Caco-2 (cell line): ENCODE measurements at regions not wholly inside any gene's neighbourhood (a gene's known extent, or its start where the extent isn't known, plus 50 kb on each side); places are given as distances from the start of the nearest gene placed in this dataset.
"Not testable (repeated sequence)": the region's sequence is repeated elsewhere in the genome, so short reads cannot be mapped to it uniquely, and the experiment has no call there.

Source experiments
- BruUV-seq: library from RNA; stranded (reverse); fragments of 400-500 nt; replicated peaks from 2 replicates; lab custom pipeline; 2021; lab: Mats Ljungman, UMichigan
- CTCF ChIA-PET: fragments of 300-600 bp; sonication (Branson Sonifier 250); formaldehyde crosslinking; loops from one replicate; lab custom pipeline; 2022; ENCODE audit warnings: antibody characterized with exemption; lab: Charles Lee
- POLR2A ChIA-PET: fragments of 300-600 bp; sonication (Branson Sonifier 250); formaldehyde crosslinking; loops from one replicate; lab custom pipeline; 2022; ENCODE audit warnings: antibody characterized with exemption; lab: Charles Lee
- DNase-seq, 2 experiments: peaks; one replicate each; pipeline versions ENCODE4 v3.0.0 to v3.0.0-alpha.2; 2020 to 2022
- H3K27me3 ChIP-seq: replicated peaks from 2 replicates; pipeline ENCODE4 v1.6.0; 2011; ENCODE audit warnings: low read length; ENCODE audit not compliant: control insufficient read depth, insufficient read depth
- H3K36me3 ChIP-seq: 2 replicates; pipeline ENCODE4 v1.5.1; 2011; ENCODE audit warnings: low read length; ENCODE audit not compliant: control insufficient read depth, insufficient read depth
- H3K4me1 ChIP-seq: fragments of 250-450 bp; sonication (Bioruptor Pico); 2 replicates; pipeline ENCODE4 v1.5.1; 2020; ENCODE audit warnings: mild to moderate bottlenecking
- H3K4me3 ChIP-seq: 2 replicates; pipeline ENCODE4 v1.5.1; 2011; ENCODE audit warnings: low read depth, mild to moderate bottlenecking, control low read depth, low read length
- H3K9me3 ChIP-seq: fragments of 250-450 bp; sonication (Bioruptor Pico); 2 replicates; pipeline ENCODE4 v1.5.1; 2020; ENCODE audit warnings: mild to moderate bottlenecking, moderate library complexity
- H3K27ac Mint-ChIP-seq: one replicate; pipeline ENCODE4 v1.8.0; 2022; ENCODE audit warnings: mixed read lengths; ENCODE audit not compliant: unreplicated experiment
- H3K27me3 Mint-ChIP-seq: one replicate; pipeline ENCODE4 v1.8.0; 2022; ENCODE audit warnings: mixed read lengths; ENCODE audit not compliant: insufficient read depth, unreplicated experiment
- H3K36me3 Mint-ChIP-seq: one replicate; pipeline ENCODE4 v1.8.0; 2022; ENCODE audit warnings: mild to moderate bottlenecking, mixed read lengths; ENCODE audit not compliant: insufficient read depth, unreplicated experiment
- H3K4me1 Mint-ChIP-seq: one replicate; pipeline ENCODE4 v1.8.0; 2022; ENCODE audit warnings: low read depth, mixed read lengths; ENCODE audit not compliant: unreplicated experiment
- H3K4me3 Mint-ChIP-seq: one replicate; pipeline ENCODE4 v1.8.0; 2022; ENCODE audit warnings: mild to moderate bottlenecking, moderate library complexity, mixed read lengths; ENCODE audit not compliant: unreplicated experiment
- H3K9me3 Mint-ChIP-seq: one replicate; pipeline ENCODE4 v1.8.0; 2022; ENCODE audit warnings: mixed read lengths; ENCODE audit not compliant: unreplicated experiment
- intact Hi-C: fragments of 100-400 bp; cut with micrococcal nuclease; formaldehyde crosslinking; loops from one replicate; pipeline ENCODE4 v1.10.0; 2022; ENCODE audit not compliant: unreplicated experiment
- TF ChIP-seq, protein P1 (sequence below), 2 experiments: fragments of 200-600 bp in 1 of 2; IDR thresholded peaks; 1 replicate in 1 of 2; 2 replicates in 1 of 2; pipeline versions ENCODE4 v1.5.1 to v1.8.0; 2011 to 2022; ENCODE audit warnings: antibody characterized with exemption in 1 of 2, control low read depth in 1 of 2, inconsistent platforms in 1 of 2, low read depth in 1 of 2, low read length in 1 of 2, mild to moderate bottlenecking in 1 of 2, moderate library complexity in 1 of 2; ENCODE audit not compliant: insufficient read depth in 1 of 2, severe bottlenecking in 1 of 2, unreplicated experiment in 1 of 2

DNA sequence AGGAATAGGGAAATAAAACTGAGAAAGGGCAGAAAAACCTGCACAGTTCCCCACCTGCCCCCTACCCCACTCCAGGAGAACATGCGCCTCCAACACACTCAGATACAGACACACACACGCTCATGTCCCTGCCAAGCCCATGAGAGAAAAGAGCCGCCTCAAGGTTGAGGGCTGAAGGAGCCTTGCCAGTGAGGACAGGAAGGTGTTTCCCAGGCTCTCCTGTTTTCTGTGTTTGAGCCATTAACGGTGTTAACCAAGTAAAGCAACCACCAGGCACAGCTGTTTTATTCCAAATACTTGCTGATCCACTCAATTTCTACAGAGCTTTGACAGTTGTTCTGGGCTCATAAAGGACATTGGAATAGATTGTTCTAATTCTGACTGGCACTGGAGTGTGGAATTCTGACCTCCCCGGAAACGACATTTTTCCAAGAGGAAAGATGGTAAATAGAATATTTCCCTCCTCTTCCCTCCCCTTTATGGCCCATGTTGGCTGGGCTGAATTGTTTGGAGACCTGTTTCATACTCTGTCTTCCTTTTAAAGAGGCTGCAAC is 238.0 kb downstream of the DMAC1 start:
- Histone ChIP-seq H3K36me3 (no peaks in the 10 kb centered on the region), H3K4me1 (no peaks in the 10 kb centered on the region), H3K9me3 (no peaks in the 10 kb centered on the region), H3K4me3 (no peak overlapping the region), H3K27me3 (no peaks in the 10 kb centered on the region)
- Mint-ChIP-seq H3K27me3 (no peaks in the 10 kb centered on the region), H3K27ac (no peak overlapping the region), H3K36me3 (no peaks in the 10 kb centered on the region), H3K4me3 (no peak overlapping the region), H3K9me3 (no peaks in the 10 kb centered on the region), H3K4me1 (no peaks in the 10 kb centered on the region)
- ChIA-PET CTCF (interaction anchor here (0.6 kb wide), 1 partner anchor 473 kb away, joined by 3 read pairs; no protein-coding TSS in a partner anchor), POLR2A (no interaction called here)
- TF ChIP-seq, protein P1, sequence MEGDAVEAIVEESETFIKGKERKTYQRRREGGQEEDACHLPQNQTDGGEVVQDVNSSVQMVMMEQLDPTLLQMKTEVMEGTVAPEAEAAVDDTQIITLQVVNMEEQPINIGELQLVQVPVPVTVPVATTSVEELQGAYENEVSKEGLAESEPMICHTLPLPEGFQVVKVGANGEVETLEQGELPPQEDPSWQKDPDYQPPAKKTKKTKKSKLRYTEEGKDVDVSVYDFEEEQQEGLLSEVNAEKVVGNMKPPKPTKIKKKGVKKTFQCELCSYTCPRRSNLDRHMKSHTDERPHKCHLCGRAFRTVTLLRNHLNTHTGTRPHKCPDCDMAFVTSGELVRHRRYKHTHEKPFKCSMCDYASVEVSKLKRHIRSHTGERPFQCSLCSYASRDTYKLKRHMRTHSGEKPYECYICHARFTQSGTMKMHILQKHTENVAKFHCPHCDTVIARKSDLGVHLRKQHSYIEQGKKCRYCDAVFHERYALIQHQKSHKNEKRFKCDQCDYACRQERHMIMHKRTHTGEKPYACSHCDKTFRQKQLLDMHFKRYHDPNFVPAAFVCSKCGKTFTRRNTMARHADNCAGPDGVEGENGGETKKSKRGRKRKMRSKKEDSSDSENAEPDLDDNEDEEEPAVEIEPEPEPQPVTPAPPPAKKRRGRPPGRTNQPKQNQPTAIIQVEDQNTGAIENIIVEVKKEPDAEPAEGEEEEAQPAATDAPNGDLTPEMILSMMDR (IDR thresholded peaks at IDR 0.05; ENCODE audit: insufficient read depth in 1 of 2, low read depth in 1 of 2, low read length in 1 of 2, severe bottlenecking in 1 of 2, unreplicated experiment in 1 of 2), result no peak
- no peak for DNase-seq
- no TSS peak for BruUV-seq
- intact Hi-C loops, result no loop called here

GRCh38 chr9:7560669-7561305 is 238.8 kb downstream of the DMAC1 start:
- TF ChIP-seq, protein P1 (IDR thresholded peaks at IDR 0.05; ENCODE audit: insufficient read depth in 1 of 2, low read depth in 1 of 2, low read length in 1 of 2, severe bottlenecking in 1 of 2, unreplicated experiment in 1 of 2), result no peak
- Histone ChIP-seq H3K4me3 (no peak overlapping the region), H3K4me1 (no peaks in the 10 kb centered on the region), H3K27me3 (no peaks in the 10 kb centered on the region), H3K36me3 (no peaks in the 10 kb centered on the region), H3K9me3 (no peaks in the 10 kb centered on the region)
- no peaks in the 10 kb centered on the region for H3K36me3 Mint-ChIP-seq
- H3K9me3 Mint-ChIP-seq, result no peaks in the 10 kb centered on the region
- no peak overlapping the region for H3K27ac Mint-ChIP-seq
- CTCF ChIA-PET, result no interaction called here
- DNase-seq, result no peak
- no peaks in the 10 kb centered on the region for H3K27me3 Mint-ChIP-seq
- no peak overlapping the region for H3K4me3 Mint-ChIP-seq
- intact Hi-C loops, result no loop called here
- no peaks in the 10 kb centered on the region for H3K4me1 Mint-ChIP-seq
- no TSS peak for BruUV-seq
- POLR2A ChIA-PET, result no interaction called here

DNA sequence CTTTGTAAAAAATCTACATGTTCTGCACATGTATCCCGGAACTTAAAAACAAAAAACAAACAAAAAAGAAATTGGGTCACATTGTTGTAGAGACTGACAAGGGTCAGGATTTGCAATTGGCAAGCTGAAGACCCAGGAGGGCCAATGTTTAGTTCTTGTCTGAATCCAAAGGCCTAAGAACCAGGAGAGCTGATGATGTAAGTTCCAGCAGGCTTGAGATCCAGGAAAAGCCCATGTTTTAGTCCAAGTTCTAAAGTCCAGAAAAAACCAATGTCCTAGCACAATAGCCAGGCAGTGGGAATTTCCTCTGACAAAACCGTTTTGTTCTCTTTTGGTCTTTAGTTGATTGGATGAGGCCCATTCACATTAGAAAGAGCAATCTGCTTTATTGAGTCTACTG is 244.9 kb downstream of the DMAC1 start:
- BruUV-seq, result no TSS peak
- CTCF ChIA-PET, result no interaction called here

GRCh38 chr9:7552706-7553105 is 246.9 kb downstream of the DMAC1 start:
- CTCF ChIA-PET, DNase-seq, H3K36me3 Mint-ChIP-seq, H3K36me3 ChIP-seq, H3K4me3 Mint-ChIP-seq, H3K9me3 ChIP-seq, H3K4me3 ChIP-seq, BruUV-seq, POLR2A ChIA-PET, H3K4me1 ChIP-seq, intact Hi-C loops, H3K9me3 Mint-ChIP-seq, H3K27me3 ChIP-seq, H3K27ac Mint-ChIP-seq, H3K4me1 Mint-ChIP-seq: not testable (repeated sequence)
- peaks cover 22% of the 10 kb centered on the region for H3K27me3 Mint-ChIP-seq

More for the DNA sequence above, 244.9 kb downstream of the DMAC1 start:
- no peaks in the 10 kb centered on the region for H3K4me1 ChIP-seq
- H3K4me1 Mint-ChIP-seq, result peaks cover 6% of the 10 kb centered on the region
- no peak for DNase-seq
- H3K9me3 Mint-ChIP-seq, result no peaks in the 10 kb centered on the region
- TF ChIP-seq, protein P1 (IDR thresholded peaks at IDR 0.05; ENCODE audit: insufficient read depth in 1 of 2, low read depth in 1 of 2, low read length in 1 of 2, severe bottlenecking in 1 of 2, unreplicated experiment in 1 of 2), result no peak
- H3K4me3 Mint-ChIP-seq, result no peak overlapping the region
- H3K9me3 ChIP-seq, result no peaks in the 10 kb centered on the region
- intact Hi-C loops, result no loop called here
- no peaks in the 10 kb centered on the region for H3K36me3 Mint-ChIP-seq
- H3K27ac Mint-ChIP-seq, result no peak overlapping the region
- H3K27me3 Mint-ChIP-seq, result peaks cover 19% of the 10 kb centered on the region
- no peaks in the 10 kb centered on the region for H3K27me3 ChIP-seq
- POLR2A ChIA-PET, result no interaction called here
- no peaks in the 10 kb centered on the region for H3K36me3 ChIP-seq
- H3K4me3 ChIP-seq, result no peak overlapping the region
